Right lung (tissue), 2 donors: ENCODE measurements at regions not wholly inside any gene's neighbourhood (a gene's known extent, or its start where the extent isn't known, plus 50 kb on each side); places are given as distances from the start of the nearest gene placed in this dataset.

Source experiments
- DNase-seq, 2 donors: peaks; one replicate each; pipeline ENCODE4 v3.0.0-alpha.2; 2013

DNA sequence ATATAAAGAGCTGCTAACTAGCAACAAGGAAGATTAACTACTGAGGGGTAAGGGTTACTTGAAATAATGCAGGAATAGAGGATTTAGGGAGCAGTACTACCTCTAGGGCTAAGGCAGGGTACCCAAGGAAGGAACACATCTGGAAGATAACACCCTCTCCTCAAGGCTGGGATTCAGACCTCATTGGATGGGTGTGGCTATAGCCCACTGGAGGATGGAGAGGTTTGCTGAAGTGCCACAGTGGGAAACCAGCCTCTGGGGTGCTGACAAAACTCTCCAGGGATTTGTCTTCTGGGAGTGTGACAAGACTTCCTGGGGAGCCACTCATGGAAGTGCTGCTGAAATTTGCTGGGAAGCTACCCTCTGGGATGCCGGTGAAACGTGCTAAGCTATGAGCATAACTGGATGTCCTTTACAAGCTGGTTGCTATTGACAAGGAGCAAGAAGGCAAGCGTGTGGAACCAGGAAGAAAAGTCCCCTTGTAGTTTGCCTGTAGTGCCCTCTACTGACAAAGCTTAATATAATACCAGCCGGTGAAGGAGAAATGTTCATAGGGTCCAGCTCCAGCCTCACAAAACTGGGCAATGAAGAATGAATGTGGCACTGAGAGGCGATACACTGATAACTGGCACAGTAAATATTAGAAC, 122.8 kb upstream of the USP24 start:
- no peak for DNase-seq

DNA sequence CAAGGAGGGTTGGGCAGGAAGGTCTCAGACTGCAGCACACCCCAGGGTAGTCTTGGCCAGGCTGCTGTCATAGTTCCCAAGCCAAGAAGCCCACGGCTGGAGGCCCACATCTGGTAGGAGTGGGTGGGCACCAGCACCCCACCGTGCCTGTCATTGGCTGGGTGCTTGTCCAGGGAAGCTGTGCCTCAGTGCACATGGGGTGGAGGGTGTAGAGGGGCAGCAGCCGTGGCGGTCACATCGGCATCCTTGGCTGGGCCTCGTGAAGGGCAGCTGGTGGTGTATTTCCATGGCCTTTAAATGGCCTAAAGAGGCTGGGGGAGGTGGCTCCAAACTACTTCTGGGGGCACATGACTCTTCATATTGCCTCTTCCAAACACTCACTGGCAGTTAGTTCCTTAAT, 119.6 kb upstream of the USP24 start:
- DNase-seq, result no peak

DNA sequence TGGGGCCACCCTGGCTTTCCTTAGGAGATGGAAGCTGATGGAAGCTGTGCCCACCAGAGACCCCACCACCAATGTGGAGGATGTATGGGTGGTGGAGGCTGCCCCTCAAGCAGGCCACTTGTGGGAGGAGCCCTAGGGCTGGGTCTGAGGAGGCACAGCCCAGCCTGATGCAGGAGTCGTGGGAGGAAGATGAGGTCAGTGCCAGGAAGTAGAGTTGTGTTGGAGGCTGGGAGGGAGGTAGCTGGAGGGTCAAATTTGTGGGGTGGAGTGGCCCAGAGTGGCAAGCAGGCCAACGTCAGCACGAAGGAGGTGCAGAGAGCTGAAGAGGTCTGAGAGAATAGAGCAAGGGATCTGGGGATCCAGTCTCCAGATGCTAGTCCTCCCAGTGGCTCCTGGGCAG, 119.0 kb upstream of the USP24 start:
- DNase-seq, result no peak

DNA sequence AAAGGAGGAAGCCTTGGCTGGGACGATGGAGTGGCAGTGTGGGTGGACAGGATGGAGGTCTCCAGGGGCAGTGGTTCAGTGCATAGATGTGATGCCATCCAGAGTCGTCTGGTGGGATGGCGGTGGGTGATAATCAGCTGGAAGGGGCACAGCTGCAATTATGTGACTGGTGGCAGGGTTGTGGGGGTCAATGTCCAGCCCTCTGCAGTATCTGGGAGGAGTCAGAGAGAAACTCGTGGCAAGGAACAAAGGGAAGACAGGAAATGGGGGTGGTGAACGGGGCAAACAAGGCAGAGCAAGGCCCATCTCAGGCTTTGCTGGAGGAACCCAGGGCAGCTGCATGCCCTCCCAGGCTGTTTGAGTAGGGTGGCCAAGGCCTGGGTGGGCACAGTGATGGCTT, 118.3 kb upstream of the USP24 start:
- DNase-seq, result no peak

DNA sequence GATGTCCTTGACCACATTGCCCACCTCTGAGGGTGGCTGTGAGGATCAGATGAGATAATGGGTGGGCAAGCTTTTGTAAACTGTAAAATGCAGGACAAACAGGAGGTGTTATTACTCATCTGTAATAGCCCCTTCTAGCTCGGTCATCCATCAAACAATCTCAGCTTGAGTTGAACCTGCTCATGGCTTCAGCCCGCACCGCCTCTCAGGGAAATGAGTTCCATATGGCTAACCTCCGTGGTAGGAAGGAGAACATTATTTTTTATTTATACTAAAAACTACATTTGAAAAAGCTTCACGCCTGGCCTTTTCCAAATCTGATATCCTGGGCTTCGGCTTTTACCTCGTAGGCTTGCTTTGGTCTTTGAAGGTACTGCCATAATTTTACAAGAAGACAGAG, 116.2 kb upstream of the USP24 start:
- DNase-seq, result no peak

DNA sequence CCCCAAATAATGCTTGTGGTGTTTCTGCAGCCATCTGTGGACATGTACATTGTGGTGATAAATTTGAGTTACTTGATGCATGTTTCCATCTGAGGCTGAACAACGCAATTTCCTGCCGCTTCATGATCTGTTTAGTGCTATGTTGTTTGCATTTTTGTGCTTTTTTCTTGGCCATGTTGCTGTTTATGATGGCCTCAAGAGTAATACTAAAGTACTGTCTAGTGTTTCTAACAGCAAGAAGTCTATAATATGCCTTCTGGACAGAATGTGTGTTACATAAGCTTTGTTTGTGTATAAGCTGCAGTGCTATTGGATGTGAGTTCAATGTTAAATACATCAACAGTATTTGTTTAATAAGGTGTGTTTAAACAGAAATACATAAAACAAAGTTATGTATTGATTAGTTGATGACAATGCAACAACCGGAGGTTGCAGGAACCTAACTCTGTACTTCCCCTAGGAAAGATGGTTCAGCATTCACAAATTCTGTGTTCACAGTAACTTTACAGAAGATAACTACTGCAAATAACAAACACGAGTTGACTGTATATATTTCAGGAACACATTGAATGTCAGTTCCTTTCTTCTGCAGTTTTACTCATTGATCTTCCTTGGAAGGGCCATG, 114.8 kb upstream of the USP24 start:
- DNase-seq, result no peak

DNA sequence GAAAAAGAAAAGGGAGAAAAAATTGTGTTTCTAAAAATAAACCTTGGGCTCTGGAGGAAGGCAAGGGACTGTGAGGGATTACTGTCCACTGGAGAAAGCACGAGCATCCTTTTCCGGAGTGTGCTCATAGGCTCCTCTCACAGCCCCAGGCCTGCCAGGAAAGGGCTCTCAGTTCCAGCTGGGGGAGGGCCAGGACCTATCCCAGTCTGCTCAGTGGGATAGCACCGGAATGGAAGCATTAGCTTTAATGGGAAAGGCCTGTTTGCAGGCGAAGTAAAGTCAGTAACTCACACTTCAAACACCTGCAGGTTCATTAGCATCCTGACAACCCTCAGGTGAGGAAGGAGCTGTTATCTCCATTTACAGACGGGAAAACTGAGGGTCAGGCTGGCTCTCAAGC, 113.9 kb upstream of the USP24 start:
- DNase-seq, result no peak

DNA sequence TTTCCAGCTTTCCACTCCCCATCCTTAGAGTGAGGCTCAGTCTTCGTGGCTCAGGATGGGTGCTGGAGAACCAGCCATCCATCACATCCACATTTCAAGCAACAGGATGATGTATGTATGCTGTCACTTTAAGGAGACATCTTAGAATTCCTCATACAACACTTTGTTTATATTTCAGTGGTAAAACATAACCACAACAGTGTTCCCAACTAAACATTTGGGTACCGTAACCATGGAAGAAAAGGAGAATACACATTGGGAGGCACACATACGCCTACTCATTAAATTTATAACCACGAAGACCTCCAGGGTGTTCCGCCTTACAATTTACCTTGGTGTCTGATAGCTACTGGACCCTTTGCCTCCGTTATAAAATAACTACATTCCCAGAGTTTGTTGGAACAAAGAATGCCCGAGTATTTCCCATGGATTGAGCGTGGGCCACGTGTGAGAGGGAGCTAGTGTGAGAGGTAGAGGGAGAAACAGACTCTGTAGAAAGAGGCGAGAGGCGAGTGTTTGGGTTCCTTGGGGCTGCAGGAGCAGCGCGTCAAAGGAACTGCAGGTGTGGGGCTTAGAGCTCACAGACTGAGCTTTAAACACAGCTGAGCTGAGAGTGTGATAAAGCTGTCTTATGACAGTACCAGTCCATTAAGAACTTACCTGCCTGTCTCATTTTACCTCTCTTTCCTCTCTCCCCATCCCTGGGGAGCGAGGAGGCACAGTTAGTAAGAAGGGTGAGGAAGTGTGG, 111.5 kb upstream of the USP24 start:
- no peak for DNase-seq

DNA sequence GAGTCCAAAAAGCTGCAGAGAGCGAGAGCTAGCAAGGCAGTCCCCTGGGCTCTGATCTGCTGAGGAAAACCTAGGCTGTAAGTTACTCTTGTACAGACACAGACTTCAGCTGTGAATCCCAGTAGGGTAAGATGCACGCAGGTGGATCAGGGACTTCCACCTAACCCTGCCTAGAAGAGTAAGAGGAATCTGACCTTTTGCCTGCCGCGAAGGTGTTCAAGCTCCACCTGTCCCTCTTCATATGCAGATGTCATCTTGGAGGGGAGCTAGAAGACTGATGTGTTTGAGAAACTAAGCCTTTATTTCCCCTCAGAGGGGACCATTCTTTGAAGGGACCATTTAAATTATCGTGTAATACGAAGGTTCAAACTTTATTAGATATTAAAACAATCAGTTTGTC, 108.6 kb upstream of the USP24 start:
- DNase-seq, result no peak

DNA sequence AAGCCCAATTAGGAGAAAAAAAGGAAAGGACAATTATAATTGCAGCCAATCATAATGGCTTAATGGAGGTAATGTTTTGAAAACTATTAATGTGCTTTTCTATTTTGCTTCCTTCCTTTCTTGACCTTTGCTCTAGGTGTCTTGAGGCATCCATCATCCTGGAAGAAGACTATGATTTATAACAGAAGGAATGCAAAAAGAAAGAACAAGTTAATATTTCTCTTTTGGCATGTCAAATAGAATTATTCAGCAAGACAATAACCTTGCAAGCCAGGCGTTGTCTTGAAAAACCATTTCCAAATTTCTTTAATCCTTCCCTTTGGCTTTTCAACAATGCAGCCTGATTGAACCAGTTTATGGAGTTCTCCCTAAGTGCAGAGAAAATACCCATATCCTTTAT, 107.7 kb upstream of the USP24 start:
- no peak for DNase-seq

DNA sequence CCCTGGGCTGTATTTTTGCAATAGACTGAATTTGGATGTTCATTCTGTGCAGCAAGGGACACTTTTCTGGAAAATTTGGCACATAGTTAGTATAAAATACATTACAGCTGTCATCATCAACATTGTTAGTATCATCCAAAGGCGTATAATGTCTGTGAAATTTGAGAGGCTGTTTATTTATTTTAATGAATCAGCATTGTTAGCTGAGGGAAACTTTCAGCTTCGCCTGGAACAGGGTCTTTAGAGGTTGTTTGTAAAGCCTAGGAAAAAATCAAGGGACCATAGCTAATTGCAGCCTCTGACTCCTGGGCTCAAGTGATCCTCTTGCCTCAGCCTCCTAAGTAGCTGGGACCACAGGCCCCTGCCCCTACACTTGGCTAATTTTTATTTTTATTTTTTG, 106.8 kb upstream of the USP24 start:
- peak; percentile 23 to 31 for DNase-seq

DNA sequence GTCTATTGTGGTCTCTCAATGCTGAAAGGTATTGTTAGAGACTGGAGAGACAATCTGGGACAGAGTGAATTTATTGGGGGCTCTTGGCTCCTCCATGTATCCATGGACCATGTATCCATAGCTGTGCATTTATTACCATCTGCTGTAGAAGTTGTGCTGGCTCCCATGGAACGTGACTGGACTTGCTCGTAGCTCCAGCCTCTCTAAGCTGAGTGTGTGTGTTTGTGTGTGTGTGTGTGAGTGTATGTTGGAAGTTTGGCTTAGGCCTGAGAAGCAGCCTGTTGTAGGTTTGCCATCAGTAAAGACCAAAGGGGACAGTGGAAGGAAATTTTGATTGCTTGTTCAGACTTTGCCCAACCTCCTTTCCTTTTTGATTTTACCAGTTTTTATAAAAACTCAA, 105.7 kb upstream of the USP24 start:
- no peak for DNase-seq

DNA sequence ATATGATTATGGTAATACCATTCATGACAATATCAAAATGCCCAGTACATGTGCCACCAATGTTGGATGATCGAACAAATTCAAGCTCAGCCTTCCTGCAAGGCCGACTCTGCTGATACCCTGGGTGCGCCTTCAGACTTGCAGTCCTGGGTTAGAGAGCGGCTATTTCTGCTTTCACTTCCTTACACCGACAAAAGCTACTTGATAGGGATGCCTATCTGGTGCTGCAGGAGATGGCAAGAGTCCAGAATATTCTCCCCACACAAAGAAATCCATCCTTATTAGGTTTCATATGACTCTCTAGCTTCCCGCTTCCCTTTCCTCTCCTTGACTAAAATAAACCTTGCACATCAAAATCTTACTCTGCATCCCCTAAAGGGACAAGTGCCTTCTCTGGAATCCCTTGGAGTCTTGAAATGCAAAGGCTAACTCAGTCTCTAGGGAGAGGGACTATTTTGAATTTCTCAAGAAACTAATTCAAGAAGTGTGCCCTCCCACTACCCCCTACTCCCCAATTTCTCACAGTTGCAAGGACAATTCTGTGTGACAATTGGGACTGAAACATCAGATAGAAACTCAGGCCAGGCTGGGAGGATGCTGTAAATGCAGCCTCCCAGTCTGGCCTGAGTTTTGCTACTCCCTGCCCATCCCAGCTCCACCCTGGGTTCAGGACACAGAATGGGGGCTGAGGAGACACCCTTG, 103.1 kb upstream of the USP24 start:
- no peak for DNase-seq

DNA sequence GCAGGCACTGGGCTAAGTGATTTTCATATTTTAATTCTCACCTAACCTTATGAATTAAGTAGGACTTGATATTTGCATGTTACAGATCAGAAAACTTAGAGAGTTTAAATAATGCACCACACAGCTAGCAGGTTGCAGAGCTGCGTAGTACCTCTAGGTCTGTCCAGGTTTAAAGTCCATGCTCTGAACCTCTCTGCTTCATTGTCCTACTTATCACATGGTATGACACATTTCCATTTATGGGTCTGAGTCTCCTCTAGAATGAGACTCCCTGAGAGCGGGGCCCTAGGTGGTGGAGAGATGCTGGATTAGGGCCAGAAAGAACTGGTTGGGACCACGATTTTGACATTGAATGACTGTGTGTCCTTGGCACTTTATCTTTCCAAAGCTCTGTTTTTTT, 102.5 kb upstream of the USP24 start:
- no peak for DNase-seq

DNA sequence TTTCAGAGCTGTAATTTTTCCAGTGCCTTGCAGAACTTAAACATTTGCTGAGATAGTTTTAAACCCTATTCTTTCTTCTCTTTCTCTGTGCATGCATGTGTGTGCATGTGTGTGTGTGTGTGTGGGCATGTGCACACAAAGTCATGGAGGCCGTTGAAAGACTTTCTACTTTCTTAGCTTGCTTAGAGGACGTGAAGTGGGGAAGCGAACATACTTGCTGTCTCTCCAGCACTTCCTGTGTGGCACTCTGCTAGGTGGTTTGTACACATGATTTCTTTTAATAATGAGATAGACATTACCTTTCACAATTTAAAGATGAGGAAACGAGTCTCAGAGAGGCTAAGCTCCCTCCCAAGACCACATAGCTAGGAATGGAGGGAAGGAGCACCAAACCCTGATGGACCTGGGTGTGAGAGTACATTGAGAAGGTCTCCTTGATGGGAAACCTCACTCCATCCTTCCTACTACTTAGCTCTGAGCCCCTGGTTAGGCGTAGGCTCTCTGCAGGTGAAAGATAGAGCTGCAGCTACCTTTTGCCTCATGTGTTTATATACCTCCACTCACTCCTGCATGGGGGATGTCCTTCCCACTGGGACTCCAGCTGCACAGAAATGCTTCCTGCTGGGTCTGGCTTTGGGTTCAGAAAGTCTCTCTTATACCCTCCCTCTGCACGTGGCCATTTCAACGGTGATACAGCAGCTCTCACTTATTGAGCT, 101.9 kb upstream of the USP24 start:
- no peak for DNase-seq

DNA sequence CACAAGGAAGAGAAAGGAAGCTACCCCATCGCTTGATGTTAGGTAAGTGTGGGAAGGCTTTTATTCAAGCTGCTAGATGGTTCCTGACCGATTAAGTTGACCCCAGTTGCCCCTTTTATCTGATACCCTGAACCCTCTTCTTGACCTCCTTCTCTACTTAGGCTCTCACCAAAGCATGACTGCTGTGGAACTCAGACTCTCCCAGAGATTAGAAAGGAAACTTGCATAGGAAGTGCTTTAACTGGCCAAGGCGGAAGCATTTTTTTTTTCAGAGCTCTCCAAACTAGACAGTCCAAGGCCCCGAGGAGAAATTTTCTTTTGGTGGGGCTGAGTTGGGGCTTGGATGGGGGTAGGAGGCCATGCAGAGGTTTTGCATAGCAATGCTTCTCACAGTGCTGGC, 101.3 kb upstream of the USP24 start:
- DNase-seq, result no peak

DNA sequence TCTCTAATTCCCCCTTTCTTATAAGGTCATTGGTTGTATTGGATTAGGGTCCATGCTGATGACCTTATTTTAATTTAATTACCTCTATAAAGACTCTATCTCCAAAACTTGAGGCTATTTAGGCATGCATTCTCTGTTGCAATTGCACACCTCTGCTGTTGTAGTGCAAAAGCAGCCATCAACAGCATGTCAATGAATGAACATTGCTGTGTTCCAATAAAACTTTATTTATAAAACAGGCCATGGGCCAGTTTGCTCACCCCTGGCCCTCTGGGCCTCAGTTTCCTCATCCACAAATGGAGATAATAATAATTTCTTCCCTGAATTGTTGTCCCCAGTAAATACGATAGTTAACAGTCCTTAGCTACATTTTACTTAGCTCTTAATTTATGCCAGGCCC, 100.4 kb upstream of the USP24 start:
- no peak for DNase-seq

DNA sequence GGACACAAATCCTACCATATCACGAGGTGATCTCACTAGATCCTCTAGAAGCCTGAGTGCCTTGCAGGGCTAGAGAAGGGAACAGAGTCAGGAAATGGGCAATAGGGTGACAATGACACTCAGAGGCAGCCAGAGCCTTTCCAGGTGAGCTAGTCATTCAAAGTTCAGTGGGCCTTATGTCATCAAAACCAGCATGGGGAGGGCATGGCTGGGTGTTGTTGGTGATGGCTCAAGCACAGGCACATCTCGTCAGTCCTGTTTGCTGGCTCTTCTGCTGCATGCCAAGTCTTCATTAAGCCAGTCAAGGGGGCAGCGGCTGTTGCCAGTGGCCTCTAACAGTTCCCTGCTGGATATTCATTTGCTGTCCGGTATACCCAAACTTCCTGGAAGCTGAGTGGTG, 99.6 kb upstream of the USP24 start:
- no peak for DNase-seq

DNA sequence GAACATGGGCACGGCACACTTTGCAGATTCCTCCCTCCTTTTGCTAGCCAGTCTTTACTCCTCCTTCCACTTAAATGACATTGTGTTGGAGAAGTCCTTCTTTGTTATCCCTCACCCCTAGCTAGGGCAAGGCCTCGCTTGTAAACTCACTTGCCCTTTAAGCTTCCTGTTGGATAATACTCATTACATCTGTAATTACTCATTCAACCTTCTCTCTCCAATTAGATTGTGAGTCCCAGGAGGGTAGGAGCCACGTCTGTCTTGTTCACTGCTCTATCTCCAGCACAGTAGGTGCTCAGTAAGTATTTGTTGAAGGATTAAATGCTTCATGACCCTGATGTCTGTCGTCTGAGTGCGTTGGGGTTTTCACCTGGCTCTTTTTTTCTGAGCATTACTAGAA, 98.7 kb upstream of the USP24 start:
- DNase-seq, result no peak

DNA sequence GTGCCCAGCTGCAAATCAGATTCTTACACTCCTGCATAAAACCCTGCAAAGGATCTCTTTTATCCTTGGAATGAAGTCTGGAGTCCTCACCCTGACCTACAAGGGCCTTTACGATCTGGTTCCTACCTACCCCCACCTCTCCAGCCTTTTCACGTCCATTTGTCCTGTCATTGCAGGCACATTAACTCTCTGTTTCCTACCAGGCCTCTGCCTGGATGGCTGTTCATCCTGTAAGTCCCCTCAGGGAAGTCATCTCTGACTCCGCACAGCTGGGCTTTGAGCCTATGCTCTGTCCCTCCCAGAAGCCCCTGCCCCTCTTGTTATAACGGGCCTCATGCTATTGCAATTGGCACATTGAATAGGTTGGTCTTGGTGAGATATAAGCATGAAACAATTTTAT, 96.8 kb upstream of the USP24 start:
- DNase-seq, result no peak

DNA sequence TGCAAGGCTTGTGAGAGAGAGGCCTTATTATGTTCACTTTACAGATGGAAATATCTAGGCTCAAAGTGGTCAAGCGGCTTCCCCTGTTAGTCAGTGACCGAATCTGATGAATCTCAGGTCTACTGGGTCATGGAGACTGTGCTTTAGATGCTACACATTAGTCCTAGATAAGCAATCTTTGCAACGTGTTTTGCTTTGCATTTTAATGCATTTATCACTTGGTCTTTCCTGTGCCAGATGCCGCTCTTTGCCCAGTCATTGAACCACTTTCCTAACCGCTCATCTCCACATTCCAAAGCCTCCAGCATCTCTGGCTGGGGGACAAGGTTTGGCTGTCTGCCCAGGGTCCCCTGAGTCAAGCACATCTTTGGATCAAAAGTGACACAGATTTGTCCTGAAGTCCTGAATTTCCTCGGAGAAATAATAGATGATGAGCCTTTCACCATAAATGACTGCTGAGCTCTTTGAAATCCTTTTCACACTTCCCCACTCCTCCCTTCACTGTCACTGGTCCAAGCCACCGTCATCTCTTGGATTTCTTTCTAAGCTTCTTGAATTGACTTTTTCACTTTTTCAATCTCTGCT, 96.0 kb upstream of the USP24 start:
- no peak for DNase-seq

DNA sequence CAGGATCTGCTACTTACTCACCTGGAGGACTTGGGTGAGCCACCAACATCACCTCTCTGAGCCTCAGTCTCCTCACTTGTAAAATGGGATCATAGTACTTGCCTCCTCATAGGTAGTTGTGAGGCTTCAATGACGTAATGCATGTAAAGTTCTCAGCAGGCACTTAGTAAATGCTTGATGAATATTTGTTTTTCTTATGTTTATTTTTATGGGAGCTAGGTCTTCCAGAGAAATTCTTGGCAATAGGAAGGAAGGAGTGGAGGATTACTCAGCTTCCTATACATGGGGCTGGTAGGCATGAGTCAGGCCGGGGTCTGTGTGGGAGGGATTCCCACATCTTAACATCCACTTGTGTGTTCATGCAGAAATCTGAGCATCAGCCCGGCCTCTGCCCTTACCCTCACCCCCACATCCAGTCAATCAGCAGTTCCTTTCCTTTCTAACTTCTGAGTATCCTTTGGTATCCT, 95.4 kb upstream of the USP24 start:
- DNase-seq, result no peak
